GM12878 (cell line): ENCODE measurements at regions not wholly inside any gene's neighbourhood (a gene's known extent, or its start where the extent isn't known, plus 50 kb on each side); places are given as distances from the start of the nearest gene placed in this dataset.

Experiments used
- ATAC-seq: fragments of 200-7000 bp; cut with Tn5 transposase; 3 replicates; pipeline ENCODE4 v1.9.1; 2020; ENCODE audit warnings: mild to moderate bottlenecking, moderate library complexity
- BruUV-seq: library from RNA; stranded (reverse); fragments of 400-500 nt; replicated peaks from 2 replicates; lab custom pipeline; 2021; lab: Mats Ljungman, UMichigan
- CTCF ChIA-PET: fragments of 300-600 bp; sonication (Branson Sonifier 250); formaldehyde crosslinking; extraction: SDS; loops from one replicate; lab custom pipeline; 2021; ENCODE audit warnings: inconsistent platforms; lab: Yijun Ruan, JAX
- POLR2A ChIA-PET: fragments of 350-600 bp; formaldehyde crosslinking; extraction: SDS; loops from one replicate; lab custom pipeline; 2021; ENCODE audit warnings: inconsistent platforms; lab: Charles Lee
- RAD21 ChIA-PET: fragments of 300-600 bp; sonication (Branson Sonifier 250); formaldehyde crosslinking; loops from one replicate; lab custom pipeline; 2023; ENCODE audit warnings: antibody characterized with exemption; ENCODE audit not compliant: unreplicated experiment; lab: Charles Lee
- SMC1A ChIA-PET: fragments of 300-600 bp; sonication (Branson Sonifier 250); formaldehyde crosslinking; loops from one replicate; lab custom pipeline; 2023; ENCODE audit not compliant: unreplicated experiment, uncharacterized antibody; lab: Charles Lee
- DNase-seq: peaks from one replicate; pipeline ENCODE4 v3.0.0-alpha.2; 2011; ENCODE audit warnings: low read depth, low spot score
- FAIRE-seq: peaks from 3 replicates; lab custom pipeline; 2011; peaks lifted over from hg19 to GRCh38; lab: Jason Lieb, UNC
- H2AFZ ChIP-seq: 2 replicates; pipeline ENCODE4 v1.6.0; 2011; ENCODE audit warnings: low read depth, low read length, control low read depth; ENCODE audit not compliant: control insufficient read depth
- H3K27ac ChIP-seq: 2 replicates; pipeline ENCODE4 v1.5.1; 2011; ENCODE audit warnings: control low read depth; ENCODE audit not compliant: control insufficient read depth, insufficient read depth
- H3K27me3 ChIP-seq, 2 experiments: replicated peaks in 1 of 2; 2 replicates each; pipeline versions ENCODE4 v1.6.0 to v1.6.1; 2011; ENCODE audit warnings: low read length in 1 of 2; ENCODE audit not compliant: control insufficient read depth in 2 of 2, insufficient read depth in 2 of 2
- H3K36me3 ChIP-seq, 2 experiments: 2 replicates each; pipeline ENCODE4 v1.5.1; 2011; ENCODE audit warnings: low read length in 1 of 2; ENCODE audit not compliant: control insufficient read depth in 2 of 2, insufficient read depth in 2 of 2
- H3K4me1 ChIP-seq: 2 replicates; pipeline ENCODE4 v1.6.1; 2011; ENCODE audit warnings: mild to moderate bottlenecking, low read length, moderate library complexity, mixed read lengths; ENCODE audit not compliant: control insufficient read depth, insufficient read depth
- H3K4me2 ChIP-seq: 2 replicates; pipeline ENCODE4 v1.6.0; 2011; ENCODE audit warnings: control low read depth; ENCODE audit not compliant: control insufficient read depth, insufficient read depth
- H3K4me3 ChIP-seq: fragments of 200-600 bp; sonication (generic); 2 replicates; pipeline ENCODE4 v1.5.1; 2016
- H3K79me2 ChIP-seq: 2 replicates; pipeline ENCODE4 v1.6.0; 2011; ENCODE audit warnings: low read length; ENCODE audit not compliant: control insufficient read depth, insufficient read depth
- H3K9ac ChIP-seq: 2 replicates; pipeline ENCODE4 v1.8.0; 2011; ENCODE audit warnings: low read length, control low read depth, mixed read lengths; ENCODE audit not compliant: control insufficient read depth, insufficient read depth
- H3K9me3 ChIP-seq: replicated peaks from 3 replicates; pipeline ENCODE4 v1.5.1; 2011; ENCODE audit warnings: mild to moderate bottlenecking, low read length; ENCODE audit not compliant: control insufficient read depth, insufficient read depth
- H4K20me1 ChIP-seq: 2 replicates; pipeline ENCODE4 v1.6.0; 2011; ENCODE audit not compliant: control insufficient read depth, insufficient read depth
- BCL11A ChIP-seq: IDR thresholded peaks from 2 replicates; pipeline ENCODE4 v1.6.1; 2011; ENCODE audit warnings: low read depth, low read length
- CHD4 ChIP-seq: fragments of 200-600 bp; sonication (generic); IDR thresholded peaks from 2 replicates; pipeline ENCODE4 v1.6.1; 2016; ENCODE audit warnings: mild to moderate bottlenecking
- EGR1 ChIP-seq, 2 experiments: IDR thresholded peaks; 1 replicate in 1 of 2; 2 replicates in 1 of 2; pipeline ENCODE4 v1.6.1; 2011 to 2012; ENCODE audit warnings: low read depth in 2 of 2, low read length in 2 of 2, borderline replicate concordance in 1 of 2, mild to moderate bottlenecking in 1 of 2, moderate library complexity in 1 of 2
- ETV6 ChIP-seq, 2 experiments: fragments of 450-650 bp in 1 of 2; IDR thresholded peaks in 1 of 2; conservative IDR thresholded peaks in 1 of 2; 2 replicates each; pipeline ENCODE4 v1.6.1; 2014; ENCODE audit warnings: antibody characterized with exemption in 1 of 2, borderline replicate concordance in 1 of 2, low read depth in 1 of 2, mild to moderate bottlenecking in 1 of 2, moderate library complexity in 1 of 2
- EZH2 ChIP-seq: IDR thresholded peaks from 2 replicates; pipeline ENCODE4 v1.6.1; 2012; ENCODE audit warnings: low read depth, mild to moderate bottlenecking, control low read depth, inconsistent platforms, low read length, borderline replicate concordance; ENCODE audit not compliant: control insufficient read depth
- HDAC6 ChIP-seq: fragments of 200-600 bp; sonication (generic); IDR thresholded peaks from one replicate; pipeline ENCODE4 v1.8.0; 2017; ENCODE audit warnings: antibody characterized with exemption; ENCODE audit not compliant: unreplicated experiment
- IKZF1 ChIP-seq: fragments of 450-650 bp; conservative IDR thresholded peaks from 2 replicates; pipeline ENCODE4 v1.6.1; 2017; ENCODE audit warnings: antibody characterized with exemption, mild to moderate bottlenecking
- MYB ChIP-seq: fragments of 150-350 bp; IDR thresholded peaks from 2 replicates; pipeline ENCODE4 v1.6.1; 2014; ENCODE audit warnings: mild to moderate bottlenecking, low read depth, low read length, borderline replicate concordance
- POLR2A ChIP-seq: IDR thresholded peaks from 2 replicates; pipeline ENCODE4 v1.6.1; 2011; ENCODE audit warnings: low read depth, mild to moderate bottlenecking, low read length
- RAD21 ChIP-seq: IDR thresholded peaks from 2 replicates; pipeline ENCODE4 v1.6.1; 2011; ENCODE audit warnings: mild to moderate bottlenecking, low read depth, low read length, moderate library complexity; ENCODE audit not compliant: insufficient read depth
- RAD51 ChIP-seq: fragments of 450-650 bp; IDR thresholded peaks from 2 replicates; pipeline ENCODE4 v1.6.1; 2016; ENCODE audit warnings: moderate library complexity, mild to moderate bottlenecking, inconsistent platforms
- REST ChIP-seq: IDR thresholded peaks from 2 replicates; pipeline ENCODE4 v1.6.1; 2012; ENCODE audit warnings: mild to moderate bottlenecking, low read depth, low read length
- RUNX3 ChIP-seq: IDR thresholded peaks from 2 replicates; pipeline ENCODE4 v1.6.1; 2012; ENCODE audit warnings: low read length, inconsistent platforms
- TCF12 ChIP-seq: IDR thresholded peaks from 2 replicates; pipeline ENCODE4 v1.6.1; 2011; ENCODE audit warnings: low read depth, mild to moderate bottlenecking, low read length
- ZBED1 ChIP-seq: IDR thresholded peaks from 2 replicates; pipeline ENCODE4 v1.6.1; 2016; ENCODE audit warnings: borderline replicate concordance
- WGBS: methylation state at CpG from one replicate; pipeline ENCODE4 v1.1.6; 2016; ENCODE audit warnings: low lambda C conversion rate; ENCODE audit not compliant: insufficient replicate concordance, insufficient coverage; ENCODE audit errors: missing lambda C conversion rate; 5-methylcytosine and 5-hydroxymethylcytosine counted together
- in situ Hi-C: fragments of 300-500 bp; cut with MboI; formaldehyde crosslinking; loops from 9 replicates; pipeline ENCODE4 v1.14.3; 2018; ENCODE audit warnings: mixed read lengths
- intact Hi-C: fragments of 100-400 bp; cut with micrococcal nuclease; formaldehyde crosslinking; loops from one replicate; pipeline ENCODE4 v1.14.2; 2022; ENCODE audit not compliant: unreplicated experiment
- TF ChIP-seq, protein P1 (sequence below): IDR thresholded peaks from 2 replicates; pipeline ENCODE4 v1.6.1; 2012; ENCODE audit warnings: low read depth, low read length, improper control_type of control experiment

- POLR2A ChIA-PET, result no interaction called here
- CTCF ChIA-PET, result no interaction called here
- TF ChIP-seq EGR1 (IDR thresholded peaks at IDR 0.05; ENCODE audit: borderline replicate concordance in 1 of 2, low read depth in 2 of 2, low read length in 2 of 2) (no peak), MYB (no peak), CHD4 (no peak), TCF12 (no peak), BCL11A (no peak), REST (no peak), IKZF1 (no peak), HDAC6 (no peak), ZBED1 (no peak), ETV6 (conservative IDR thresholded peaks at IDR 0.05 in 1 of 2, IDR thresholded peaks at IDR 0.05 in 1 of 2; ENCODE audit: borderline replicate concordance in 1 of 2, low read depth in 1 of 2) (no peak), RUNX3 (no peak), RAD51 (no peak), EZH2 (no peak), POLR2A (no peak), RAD21 (no peak)
- TF ChIP-seq, protein P1, sequence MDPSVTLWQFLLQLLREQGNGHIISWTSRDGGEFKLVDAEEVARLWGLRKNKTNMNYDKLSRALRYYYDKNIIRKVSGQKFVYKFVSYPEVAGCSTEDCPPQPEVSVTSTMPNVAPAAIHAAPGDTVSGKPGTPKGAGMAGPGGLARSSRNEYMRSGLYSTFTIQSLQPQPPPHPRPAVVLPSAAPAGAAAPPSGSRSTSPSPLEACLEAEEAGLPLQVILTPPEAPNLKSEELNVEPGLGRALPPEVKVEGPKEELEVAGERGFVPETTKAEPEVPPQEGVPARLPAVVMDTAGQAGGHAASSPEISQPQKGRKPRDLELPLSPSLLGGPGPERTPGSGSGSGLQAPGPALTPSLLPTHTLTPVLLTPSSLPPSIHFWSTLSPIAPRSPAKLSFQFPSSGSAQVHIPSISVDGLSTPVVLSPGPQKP, result no peak
- TF ChIP-seq, all 136 proteins: peak for 0
- 0% methylated on average over 6 of the region's 6 CpGs for whole genome bisulfite sequencing
- no TSS peak for BruUV-seq
- peaks cover 0 to 1% of the 10 kb centered on the region in 2 experiments; a peak in 3 of 4 replicates for H3K27me3 ChIP-seq
- no peaks in the 10 kb centered on the region for H3K9me3 ChIP-seq
- no peaks in the 10 kb centered on the region for H4K20me1 ChIP-seq
- H3K4me2 ChIP-seq, result no peak overlapping the region
- no peak overlapping the region for H3K4me3 ChIP-seq
- H2AFZ ChIP-seq, result no peak overlapping the region
- intact Hi-C loops (no loop called here), in situ Hi-C loops (no loop called here)
- FAIRE-seq (no peak), ATAC-seq (no peak), DNase-seq (no peak)
- H3K9ac ChIP-seq, result no peak overlapping the region
- no peak overlapping the region for H3K27ac ChIP-seq
- no peaks in the 10 kb centered on the region for H3K4me1 ChIP-seq
- no peaks in the 10 kb centered on the region for H3K36me3 ChIP-seq
- no peaks in the 10 kb centered on the region for H3K79me2 ChIP-seq
- SMC1A ChIA-PET, result no interaction called here
- RAD21 ChIA-PET, result no interaction called here
These were observed 175.6 kb downstream of the RBFOX3 start for GRCh38 chr17:79435296-79435695.
